ENCODE measurements at regions not wholly inside any gene's neighbourhood (a gene's known extent, or its start where the extent isn't known, plus 50 kb on each side); places are given as distances from the start of the nearest gene placed in this dataset.

GRCh38 chr6:138690975-138691594 lies 82.5 kb upstream of the CCDC28A start:
- intact Hi-C loops (cut with micrococcal nuclease) = loop anchor here (1.0 to 10.0 kb wide), 4 partner anchors 100 to 671 kb away; partner anchors contain the start of gene PERP
- H3K9me3 Mint-ChIP-seq (ENCODE audit: unreplicated experiment) = no peaks in the 10 kb centered on the region
- ChIA-PET POLR2A (interaction anchor here (0.7 to 4.4 kb wide), 22 partner anchors 8 to 637 kb away, joined by 3 to 92 read pairs (median 5); partner anchors contain the start of gene CCDC28A), CTCF (interaction anchor here (0.6 to 4.0 kb wide), 19 partner anchors 8 to 783 kb away, joined by 3 to 29 read pairs (median 5); no protein-coding TSS in a partner anchor)
- H3K4me1 Mint-ChIP-seq (ENCODE audit: insufficient read depth, unreplicated experiment) = peaks cover 11% of the 10 kb centered on the region
- H3K4me3 Mint-ChIP-seq (ENCODE audit: unreplicated experiment) = peak overlapping the region; percentile 90
- no peaks in the 10 kb centered on the region for H3K36me3 Mint-ChIP-seq (ENCODE audit: insufficient read depth, unreplicated experiment)
- TF ChIP-seq CTCF (IDR thresholded peaks at IDR 0.05; ENCODE audit: unreplicated experiment) = no peak
- TSS peak; percentile 34 for BruUV-seq (replicated peaks)
- no peaks in the 10 kb centered on the region for H3K27me3 Mint-ChIP-seq (ENCODE audit: insufficient read depth, unreplicated experiment)
- peak overlapping the region; percentile 87 for H3K27ac Mint-ChIP-seq (ENCODE audit: low read depth, unreplicated experiment)
- DNase-seq (ENCODE audit: unreplicated experiment) = no peak

- peaks cover 11% of the 10 kb centered on the region for H3K4me1 Mint-ChIP-seq (ENCODE audit: insufficient read depth, unreplicated experiment)
- CTCF ChIA-PET = interaction anchor here (0.6 to 4.0 kb wide), 22 partner anchors 8 to 782 kb away, joined by 3 to 29 read pairs (median 5); no protein-coding TSS in a partner anchor
These were observed 81.9 kb upstream of the CCDC28A start for GRCh38 chr6:138691595-138692057.

GRCh38 chr6:138692058-138692977 lies 81.3 kb upstream of the CCDC28A start:
- Mint-ChIP-seq H3K27me3 (ENCODE audit: insufficient read depth, unreplicated experiment) (no peaks in the 10 kb centered on the region), H3K4me1 (ENCODE audit: insufficient read depth, unreplicated experiment) (peaks cover 11% of the 10 kb centered on the region), H3K4me3 (ENCODE audit: unreplicated experiment) (peak overlapping the region; percentile 90), H3K9me3 (ENCODE audit: unreplicated experiment) (no peaks in the 10 kb centered on the region), H3K36me3 (ENCODE audit: insufficient read depth, unreplicated experiment) (no peaks in the 10 kb centered on the region), H3K27ac (ENCODE audit: low read depth, unreplicated experiment) (peak overlapping the region; percentile 87)
- peak; percentile 92 for TF ChIP-seq CTCF (IDR thresholded peaks at IDR 0.05; ENCODE audit: unreplicated experiment)
- POLR2A ChIA-PET = interaction anchor here (0.6 to 4.4 kb wide), 30 partner anchors 10 to 664 kb away, joined by 3 to 92 read pairs (median 4); partner anchors contain the start of gene CCDC28A
- DNase-seq (ENCODE audit: unreplicated experiment) = peak; percentile 57
- intact Hi-C loops (cut with micrococcal nuclease) = loop anchor here (2.0 to 10.0 kb wide), 5 partner anchors 38 to 670 kb away; partner anchors contain the start of gene PERP
- CTCF ChIA-PET = interaction anchor here (0.6 to 4.0 kb wide), 25 partner anchors 9 to 671 kb away, joined by 3 to 29 read pairs (median 5); no protein-coding TSS in a partner anchor
- BruUV-seq (replicated peaks) = no TSS peak

More at GRCh38 chr6:138691595-138692057, 81.9 kb upstream of the CCDC28A start:
- H3K27me3 Mint-ChIP-seq (ENCODE audit: insufficient read depth, unreplicated experiment) = no peaks in the 10 kb centered on the region
- no peaks in the 10 kb centered on the region for H3K9me3 Mint-ChIP-seq (ENCODE audit: unreplicated experiment)
- peak overlapping the region; percentile 90 for H3K4me3 Mint-ChIP-seq (ENCODE audit: unreplicated experiment)
- POLR2A ChIA-PET = interaction anchor here (0.7 to 4.4 kb wide), 24 partner anchors 9 to 638 kb away, joined by 3 to 92 read pairs (median 4); partner anchors contain the start of gene CCDC28A
- H3K27ac Mint-ChIP-seq (ENCODE audit: low read depth, unreplicated experiment) = peak overlapping the region; percentile 87
- peak; percentile 63 for DNase-seq (ENCODE audit: unreplicated experiment)
- TSS peak; percentile 91 for BruUV-seq (replicated peaks)
- TF ChIP-seq CTCF (IDR thresholded peaks at IDR 0.05; ENCODE audit: unreplicated experiment) = no peak
- intact Hi-C loops (cut with micrococcal nuclease) = loop anchor here (1.0 to 10.0 kb wide), 6 partner anchors 37 to 671 kb away; partner anchors contain the start of gene PERP
- no peaks in the 10 kb centered on the region for H3K36me3 Mint-ChIP-seq (ENCODE audit: insufficient read depth, unreplicated experiment)
